ENCODE measurements at regions not wholly inside any gene's neighbourhood (a gene's known extent, or its start where the extent isn't known, plus 50 kb on each side); places are given as distances from the start of the nearest gene placed in this dataset.

- ATAC-seq = no peak
- no peak for DNase-seq (ENCODE audit: low spot score)
- intact Hi-C loops (cut with DNase I) = no loop called here
Measured at GRCh38 chr17:33595828-33596227, 302.7 kb upstream of the ASIC2 start.

- no peak for DNase-seq (ENCODE audit: low spot score)
- ATAC-seq = no peak
- intact Hi-C loops (cut with DNase I) = no loop called here
Measured at GRCh38 chr17:33596899-33597298, 303.8 kb upstream of the ASIC2 start.

- DNase-seq (ENCODE audit: low spot score) (no peak), ATAC-seq (no peak)
- intact Hi-C loops (cut with DNase I) = no loop called here
Measured at GRCh38 chr17:33598797-33599196, 305.7 kb upstream of the ASIC2 start.

- no peak for DNase-seq (ENCODE audit: low spot score)
- ATAC-seq = no peak
- intact Hi-C loops (cut with DNase I) = no loop called here
Measured at GRCh38 chr17:33602981-33603380, 309.9 kb upstream of the ASIC2 start.

- no peak for ATAC-seq
- intact Hi-C loops (cut with DNase I) = no loop called here
Measured at GRCh38 chr17:33603789-33604188, 310.7 kb upstream of the ASIC2 start.

GRCh38 chr17:33611532-33611931, 318.4 kb upstream of the ASIC2 start:
- ATAC-seq (no peak), DNase-seq (ENCODE audit: low spot score) (no peak)
- intact Hi-C loops (cut with DNase I) = no loop called here

More at GRCh38 chr17:33603789-33604188, 310.7 kb upstream of the ASIC2 start:
- DNase-seq (ENCODE audit: low spot score) = no peak

GRCh38 chr17:33615861-33616260, 322.8 kb upstream of the ASIC2 start:
- DNase-seq (ENCODE audit: low spot score) (no peak), ATAC-seq (no peak)
- intact Hi-C loops (cut with DNase I) = no loop called here

- DNase-seq (ENCODE audit: low spot score) = no peak
Measured at GRCh38 chr17:33623841-33624240, 330.7 kb upstream of the ASIC2 start.

GRCh38 chr17:33628500-33629346, 335.6 kb upstream of the ASIC2 start:
- no peak for ATAC-seq

More at GRCh38 chr17:33623841-33624240, 330.7 kb upstream of the ASIC2 start:
- no peak for ATAC-seq
- intact Hi-C loops (cut with DNase I) = no loop called here

GRCh38 chr17:33633446-33633845, 340.4 kb upstream of the ASIC2 start:
- intact Hi-C loops (cut with DNase I) = no loop called here
- ATAC-seq (no peak), DNase-seq (ENCODE audit: low spot score) (no peak)

More at GRCh38 chr17:33628500-33629346, 335.6 kb upstream of the ASIC2 start:
- no peak for DNase-seq (ENCODE audit: low spot score)
- intact Hi-C loops (cut with DNase I) = no loop called here

GRCh38 chr17:33637534-33637933, 344.4 kb upstream of the ASIC2 start:
- intact Hi-C loops (cut with DNase I) = no loop called here
- no peak for DNase-seq (ENCODE audit: low spot score)
- ATAC-seq = no peak

- intact Hi-C loops (cut with DNase I) = no loop called here
- no peak for ATAC-seq
- DNase-seq (ENCODE audit: low spot score) = no peak
Measured at GRCh38 chr17:33639103-33639880, 346.2 kb upstream of the ASIC2 start.

- DNase-seq (ENCODE audit: low spot score) (no peak), ATAC-seq (no peak)
- intact Hi-C loops (cut with DNase I) = no loop called here
Measured at GRCh38 chr17:33640629-33641028, 347.5 kb upstream of the ASIC2 start.

- no peak for ATAC-seq
- DNase-seq (ENCODE audit: low spot score) = no peak
- intact Hi-C loops (cut with DNase I) = no loop called here
Measured at GRCh38 chr17:33642002-33642401, 348.9 kb upstream of the ASIC2 start.

- DNase-seq (ENCODE audit: low spot score) = no peak
- intact Hi-C loops (cut with DNase I) = no loop called here
- ATAC-seq = no peak
Measured at GRCh38 chr17:33647956-33648355, 354.9 kb upstream of the ASIC2 start.

- DNase-seq (ENCODE audit: low spot score) (no peak), ATAC-seq (no peak)
- intact Hi-C loops (cut with DNase I) = no loop called here
Measured at GRCh38 chr17:33650304-33650703, 357.2 kb upstream of the ASIC2 start.

GRCh38 chr17:33651686-33652085, 358.6 kb upstream of the ASIC2 start:
- intact Hi-C loops (cut with DNase I) = no loop called here
- no peak for ATAC-seq
- DNase-seq (ENCODE audit: low spot score) = no peak

GRCh38 chr17:33652731-33653398, 359.8 kb upstream of the ASIC2 start:
- intact Hi-C loops (cut with DNase I) = no loop called here
- no peak for ATAC-seq
- DNase-seq (ENCODE audit: low spot score) = no peak

GRCh38 chr17:33653399-33653788, 360.3 kb upstream of the ASIC2 start:
- DNase-seq (ENCODE audit: low spot score) (no peak), ATAC-seq (no peak)

GRCh38 chr17:33657181-33657580, 364.1 kb upstream of the ASIC2 start:
- intact Hi-C loops (cut with DNase I) = no loop called here
- ATAC-seq = no peak
- DNase-seq (ENCODE audit: low spot score) = no peak

More at GRCh38 chr17:33653399-33653788, 360.3 kb upstream of the ASIC2 start:
- intact Hi-C loops (cut with DNase I) = no loop called here
